Activated CD4-positive, alpha-beta T cell treated with anti-CD3 and anti-CD28 coated beads for 1 hour (primary cell): ENCODE measurements at regions not wholly inside any gene's neighbourhood (a gene's known extent, or its start where the extent isn't known, plus 50 kb on each side); places are given as distances from the start of the nearest gene placed in this dataset.

ENCODE experiments used
- DNase-seq: peaks from one replicate; pipeline ENCODE4 v3.0.0-alpha.2; 2020

GRCh38 chr1:234725177-234726132 is 115.5 kb upstream of the IRF2BP2 start:
- no peak for DNase-seq

GRCh38 chr1:234724516-234725176 is 114.7 kb upstream of the IRF2BP2 start:
- no peak for DNase-seq

GRCh38 chr1:234722904-234723720 is 113.1 kb upstream of the IRF2BP2 start:
- peak; percentile 51 for DNase-seq

- DNase-seq = no peak
Measured at GRCh38 chr1:234722270-234722704, 112.3 kb upstream of the IRF2BP2 start.

GRCh38 chr1:234721476-234722269 is 111.7 kb upstream of the IRF2BP2 start:
- no peak for DNase-seq

GRCh38 chr1:234720709-234721441 is 110.9 kb upstream of the IRF2BP2 start:
- no peak for DNase-seq

GRCh38 chr1:234719454-234720251 is 109.7 kb upstream of the IRF2BP2 start:
- no peak for DNase-seq

- DNase-seq = no peak
Measured at GRCh38 chr1:234718496-234719453, 108.8 kb upstream of the IRF2BP2 start.

GRCh38 chr1:234716908-234717375 is 107.0 kb upstream of the IRF2BP2 start:
- DNase-seq = no peak

GRCh38 chr1:234715252-234716014 is 105.5 kb upstream of the IRF2BP2 start:
- no peak for DNase-seq

- no peak for DNase-seq
Measured at GRCh38 chr1:234713859-234714258, 103.9 kb upstream of the IRF2BP2 start.

- no peak for DNase-seq
Measured at GRCh38 chr1:234713440-234713839, 103.5 kb upstream of the IRF2BP2 start.

GRCh38 chr1:234712891-234713305 is 102.9 kb upstream of the IRF2BP2 start:
- no peak for DNase-seq

- no peak for DNase-seq
Measured at GRCh38 chr1:234710936-234711724, 101.2 kb upstream of the IRF2BP2 start.

GRCh38 chr1:234710381-234710780 is 100.4 kb upstream of the IRF2BP2 start:
- DNase-seq = no peak

- DNase-seq = no peak
Measured at GRCh38 chr1:234709473-234710228, 99.7 kb upstream of the IRF2BP2 start.
